ENCODE measurements at regions not wholly inside any gene's neighbourhood (a gene's known extent, or its start where the extent isn't known, plus 50 kb on each side); places are given as distances from the start of the nearest gene placed in this dataset.
"Not testable (repeated sequence)": the region's sequence is repeated elsewhere in the genome, so short reads cannot be mapped to it uniquely, and the experiment has no call there.

GRCh38 chr6:15143086-15143485, 102.8 kb upstream of the JARID2 start:
- no peak for DNase-seq

GRCh38 chr6:15143540-15143939, 102.3 kb upstream of the JARID2 start:
- DNase-seq, result no peak

GRCh38 chr6:15145821-15146220, 100.0 kb upstream of the JARID2 start:
- no peak for DNase-seq

GRCh38 chr6:15147827-15148226, 98.0 kb upstream of the JARID2 start:
- no peak for DNase-seq

GRCh38 chr6:15148356-15148946, 97.4 kb upstream of the JARID2 start:
- DNase-seq, result no peak

GRCh38 chr6:15150207-15150606, 95.7 kb upstream of the JARID2 start:
- no peak for DNase-seq

GRCh38 chr6:15152700-15153099, 93.2 kb upstream of the JARID2 start:
- no peak for DNase-seq

GRCh38 chr6:15153191-15153590, 92.7 kb upstream of the JARID2 start:
- DNase-seq, result no peak

GRCh38 chr6:15157479-15157878, 88.4 kb upstream of the JARID2 start:
- DNase-seq, result no peak

- no peak for DNase-seq
Observed at GRCh38 chr6:15158821-15159619, 86.8 kb upstream of the JARID2 start.

GRCh38 chr6:15160812-15161211, 85.1 kb upstream of the JARID2 start:
- DNase-seq, result no peak

GRCh38 chr6:15164855-15165254, 81.0 kb upstream of the JARID2 start:
- DNase-seq, result not testable (repeated sequence)

- no peak for DNase-seq
Observed at GRCh38 chr6:15166121-15166520, 79.7 kb upstream of the JARID2 start.

- no peak for DNase-seq
Observed at GRCh38 chr6:15170126-15170525, 75.7 kb upstream of the JARID2 start.

- DNase-seq, result no peak
Observed at GRCh38 chr6:15171026-15171425, 74.8 kb upstream of the JARID2 start.

- no peak for DNase-seq
Observed at GRCh38 chr6:15176816-15177370, 69.0 kb upstream of the JARID2 start.

GRCh38 chr6:15183979-15184378, 61.9 kb upstream of the JARID2 start:
- no peak for DNase-seq

- DNase-seq, result no peak
Observed at GRCh38 chr6:15184441-15184861, 61.4 kb upstream of the JARID2 start.

GRCh38 chr6:15185111-15185510, 60.8 kb upstream of the JARID2 start:
- not testable (repeated sequence) for DNase-seq

- not testable (repeated sequence) for DNase-seq
Observed at GRCh38 chr6:15193451-15193850, 52.4 kb upstream of the JARID2 start.

GRCh38 chr6:15194453-15194852, 51.4 kb upstream of the JARID2 start:
- no peak for DNase-seq

Measured in activated effector memory CD4-positive, alpha-beta T cell treated with Interleukin-2 at 50 U/mL for 16 hours (primary cell).